ENCODE measurements at regions not wholly inside any gene's neighbourhood (a gene's known extent, or its start where the extent isn't known, plus 50 kb on each side); places are given as distances from the start of the nearest gene placed in this dataset.
"Not testable (repeated sequence)": the region's sequence is repeated elsewhere in the genome, so short reads cannot be mapped to it uniquely, and the experiment has no call there.

- H3K9me3 ChIP-seq (ENCODE audit: control extremely low read depth in 1 of 3, control insufficient read depth in 2 of 3, insufficient read depth in 1 of 3, low read length in 2 of 3): no peaks in the 10 kb centered on the region
- ATAC-seq (ENCODE audit: low read depth) (no peak), DNase-seq (no peak)
- POLR2A ChIA-PET: no interaction called here
- TF ChIP-seq EZH2 (IDR thresholded peaks at IDR 0.05; ENCODE audit: borderline replicate concordance, insufficient read depth, low read depth, low read length, poor library complexity, severe bottlenecking): no peak
- TF ChIP-seq CTCF (IDR thresholded peaks at IDR 0.05): no peak
- H3K9me3 Mint-ChIP-seq (ENCODE audit: insufficient read depth): no peaks in the 10 kb centered on the region
- H3K27me3 Mint-ChIP-seq: no peaks in the 10 kb centered on the region
- no peaks in the 10 kb centered on the region for H3K79me2 ChIP-seq (ENCODE audit: control insufficient read depth, insufficient read depth, low read length)
- CTCF ChIA-PET: no interaction called here
- H3K27ac ChIP-seq (ENCODE audit: low read length in 2 of 2): no peak overlapping the region
- H2AFZ ChIP-seq (ENCODE audit: insufficient read depth, low read depth, low read length, poor library complexity, severe bottlenecking): no peak overlapping the region
- H3K36me3 ChIP-seq (replicated peaks in 1 of 2; ENCODE audit: control extremely low read depth in 1 of 2, control insufficient read depth in 1 of 2, extremely low read depth in 1 of 2, insufficient read depth in 2 of 2, low read length in 1 of 2): no peaks in the 10 kb centered on the region
- no peaks in the 10 kb centered on the region for H3K4me1 Mint-ChIP-seq
- no CpG with 5 or more reads among the region's 1 CpG for WGBS (ENCODE audit: insufficient coverage)
- H3K27ac Mint-ChIP-seq: no peak overlapping the region
- intact Hi-C loops (cut with micrococcal nuclease): no loop called here
- no peak overlapping the region for H3K4me3 ChIP-seq (ENCODE audit: control extremely low read depth in 1 of 5, extremely low read depth in 1 of 5, insufficient read depth in 1 of 5, low read depth in 2 of 5, low read length in 4 of 5)
- no peak overlapping the region for H3K9ac ChIP-seq (ENCODE audit: low read length)
- no peaks in the 10 kb centered on the region for H4K20me1 ChIP-seq (ENCODE audit: control insufficient read depth, insufficient read depth, low read length, poor library complexity, severe bottlenecking)
- H3K4me2 ChIP-seq (replicated peaks; ENCODE audit: low read depth, low read length, poor library complexity, severe bottlenecking): no peak overlapping the region
- H3K4me1 ChIP-seq (ENCODE audit: control insufficient read depth in 2 of 2, insufficient read depth in 2 of 2, low read length in 2 of 2): no peaks in the 10 kb centered on the region
- H3K27me3 ChIP-seq (replicated peaks in 1 of 4; ENCODE audit: control extremely low read depth in 1 of 4, control insufficient read depth in 3 of 4, insufficient read depth in 4 of 4, low read length in 3 of 4): no peaks in the 10 kb centered on the region
- no peak overlapping the region for H3K4me3 Mint-ChIP-seq
Observed at GRCh38 chr2:194802589-194802988, 854.4 kb upstream of the SLC39A10 start.

GRCh38 chr2:194787071-194787470, 870.0 kb upstream of the SLC39A10 start:
- H3K27me3 ChIP-seq (replicated peaks in 1 of 4; ENCODE audit: control extremely low read depth in 1 of 4, control insufficient read depth in 3 of 4, insufficient read depth in 4 of 4, low read length in 3 of 4); H3K4me1 Mint-ChIP-seq; H3K9me3 ChIP-seq (ENCODE audit: control extremely low read depth in 1 of 3, control insufficient read depth in 2 of 3, insufficient read depth in 1 of 3, low read length in 2 of 3); H3K9me3 Mint-ChIP-seq (ENCODE audit: insufficient read depth); DNase-seq; ATAC-seq (ENCODE audit: low read depth); H3K4me3 ChIP-seq (ENCODE audit: control extremely low read depth in 1 of 5, extremely low read depth in 1 of 5, insufficient read depth in 1 of 5, low read depth in 2 of 5, low read length in 4 of 5); H4K20me1 ChIP-seq (ENCODE audit: control insufficient read depth, insufficient read depth, low read length, poor library complexity, severe bottlenecking); H3K4me1 ChIP-seq (ENCODE audit: control insufficient read depth in 2 of 2, insufficient read depth in 2 of 2, low read length in 2 of 2); H3K79me2 ChIP-seq (ENCODE audit: control insufficient read depth, insufficient read depth, low read length); H3K9ac ChIP-seq (ENCODE audit: low read length); H3K27ac ChIP-seq (ENCODE audit: low read length in 2 of 2); POLR2A ChIA-PET; H3K4me2 ChIP-seq (replicated peaks; ENCODE audit: low read depth, low read length, poor library complexity, severe bottlenecking); H3K27ac Mint-ChIP-seq; CTCF ChIA-PET; H3K36me3 ChIP-seq (replicated peaks in 1 of 2; ENCODE audit: control extremely low read depth in 1 of 2, control insufficient read depth in 1 of 2, extremely low read depth in 1 of 2, insufficient read depth in 2 of 2, low read length in 1 of 2); H2AFZ ChIP-seq (ENCODE audit: insufficient read depth, low read depth, low read length, poor library complexity, severe bottlenecking); H3K27me3 Mint-ChIP-seq; intact Hi-C loops (cut with micrococcal nuclease); H3K4me3 Mint-ChIP-seq: not testable (repeated sequence)
- no CpG with 5 or more reads among the region's 2 CpGs for WGBS (ENCODE audit: insufficient coverage)

GRCh38 chr2:194771394-194771793, 885.6 kb upstream of the SLC39A10 start:
- H3K4me1 Mint-ChIP-seq; H3K27ac ChIP-seq (ENCODE audit: low read length in 2 of 2); H3K9ac ChIP-seq (ENCODE audit: low read length); H3K9me3 ChIP-seq (ENCODE audit: control extremely low read depth in 1 of 3, control insufficient read depth in 2 of 3, insufficient read depth in 1 of 3, low read length in 2 of 3); H3K27me3 ChIP-seq (replicated peaks in 1 of 4; ENCODE audit: control extremely low read depth in 1 of 4, control insufficient read depth in 3 of 4, insufficient read depth in 4 of 4, low read length in 3 of 4); ATAC-seq (ENCODE audit: low read depth); H3K27me3 Mint-ChIP-seq; H3K4me2 ChIP-seq (replicated peaks; ENCODE audit: low read depth, low read length, poor library complexity, severe bottlenecking); H3K4me1 ChIP-seq (ENCODE audit: control insufficient read depth in 2 of 2, insufficient read depth in 2 of 2, low read length in 2 of 2); DNase-seq; intact Hi-C loops (cut with micrococcal nuclease); H3K79me2 ChIP-seq (ENCODE audit: control insufficient read depth, insufficient read depth, low read length); H3K4me3 ChIP-seq (ENCODE audit: control extremely low read depth in 1 of 5, extremely low read depth in 1 of 5, insufficient read depth in 1 of 5, low read depth in 2 of 5, low read length in 4 of 5); H4K20me1 ChIP-seq (ENCODE audit: control insufficient read depth, insufficient read depth, low read length, poor library complexity, severe bottlenecking); H3K27ac Mint-ChIP-seq; POLR2A ChIA-PET; CTCF ChIA-PET; H2AFZ ChIP-seq (ENCODE audit: insufficient read depth, low read depth, low read length, poor library complexity, severe bottlenecking); H3K36me3 ChIP-seq (replicated peaks in 1 of 2; ENCODE audit: control extremely low read depth in 1 of 2, control insufficient read depth in 1 of 2, extremely low read depth in 1 of 2, insufficient read depth in 2 of 2, low read length in 1 of 2); H3K4me3 Mint-ChIP-seq: not testable (repeated sequence)
- WGBS (ENCODE audit: insufficient coverage): 100% methylated on average over 2 of the region's 2 CpGs
- peaks cover 11% of the 10 kb centered on the region for H3K9me3 Mint-ChIP-seq (ENCODE audit: insufficient read depth)

Measured in B cell (primary cell).